BE2C (cell line): ENCODE measurements at regions not wholly inside any gene's neighbourhood (a gene's known extent, or its start where the extent isn't known, plus 50 kb on each side); places are given as distances from the start of the nearest gene placed in this dataset.

Experiments used
- DNase-seq: peaks from one replicate; pipeline ENCODE4 v3.0.0-alpha.2; 2020
- H3K27me3 ChIP-seq: fragments of 250-450 bp; sonication (Bioruptor Pico); 2 replicates; pipeline ENCODE4 v1.5.1; 2020; ENCODE audit warnings: mild to moderate bottlenecking
- H3K36me3 ChIP-seq: fragments of 250-450 bp; sonication (Bioruptor Pico); 2 replicates; pipeline ENCODE4 v1.5.1; 2020; ENCODE audit warnings: mild to moderate bottlenecking
- H3K4me1 ChIP-seq: fragments of 250-450 bp; sonication (Bioruptor Pico); 2 replicates; pipeline ENCODE4 v1.5.1; 2020
- H3K4me3 ChIP-seq: 2 replicates; pipeline ENCODE4 v1.5.1; 2011; ENCODE audit warnings: low read depth, low read length
- H3K9me3 ChIP-seq: fragments of 250-450 bp; sonication (Bioruptor Pico); 2 replicates; pipeline ENCODE4 v1.5.1; 2020
- CTCF ChIP-seq: IDR thresholded peaks from 2 replicates; pipeline ENCODE4 v1.5.1; 2012; ENCODE audit warnings: mild to moderate bottlenecking, low read depth, low read length

- no peak for TF ChIP-seq CTCF
- Histone ChIP-seq H3K4me3 (no peak overlapping the region), H3K9me3 (no peaks in the 10 kb centered on the region), H3K36me3 (no peaks in the 10 kb centered on the region), H3K27me3 (no peaks in the 10 kb centered on the region), H3K4me1 (no peaks in the 10 kb centered on the region)
- DNase-seq = no peak
These were observed 746.7 kb upstream of the TBX3 start for GRCh38 chr12:115430636-115431035.

- Histone ChIP-seq H3K4me1 (no peaks in the 10 kb centered on the region), H3K4me3 (no peak overlapping the region), H3K27me3 (no peaks in the 10 kb centered on the region), H3K9me3 (no peaks in the 10 kb centered on the region), H3K36me3 (no peaks in the 10 kb centered on the region)
- no peak for TF ChIP-seq CTCF
- DNase-seq = no peak
These were observed 742.8 kb upstream of the TBX3 start for GRCh38 chr12:115426732-115427131.

GRCh38 chr12:115424003-115424402 is 740.0 kb upstream of the TBX3 start:
- TF ChIP-seq CTCF = no peak
- Histone ChIP-seq H3K4me3 (no peak overlapping the region), H3K9me3 (no peaks in the 10 kb centered on the region), H3K36me3 (no peaks in the 10 kb centered on the region), H3K27me3 (no peaks in the 10 kb centered on the region), H3K4me1 (no peaks in the 10 kb centered on the region)
- no peak for DNase-seq

GRCh38 chr12:115423546-115423987 is 739.6 kb upstream of the TBX3 start:
- no peaks in the 10 kb centered on the region for H3K9me3 ChIP-seq
- DNase-seq = no peak
- H3K36me3 ChIP-seq = no peaks in the 10 kb centered on the region
- H3K4me1 ChIP-seq = no peaks in the 10 kb centered on the region
- no peaks in the 10 kb centered on the region for H3K27me3 ChIP-seq
- H3K4me3 ChIP-seq = no peak overlapping the region
- no peak for TF ChIP-seq CTCF

- H3K9me3 ChIP-seq = no peaks in the 10 kb centered on the region
- no peaks in the 10 kb centered on the region for H3K36me3 ChIP-seq
- H3K4me3 ChIP-seq = no peak overlapping the region
- no peaks in the 10 kb centered on the region for H3K27me3 ChIP-seq
- DNase-seq = no peak
- TF ChIP-seq CTCF = no peak
- H3K4me1 ChIP-seq = no peaks in the 10 kb centered on the region
These were observed 739.0 kb upstream of the TBX3 start for GRCh38 chr12:115422845-115423545.

GRCh38 chr12:115421796-115422709 is 738.1 kb upstream of the TBX3 start:
- H3K4me3 ChIP-seq = no peak overlapping the region
- H3K27me3 ChIP-seq = no peaks in the 10 kb centered on the region
- no peaks in the 10 kb centered on the region for H3K36me3 ChIP-seq
- DNase-seq = no peak
- H3K4me1 ChIP-seq = no peaks in the 10 kb centered on the region
- no peaks in the 10 kb centered on the region for H3K9me3 ChIP-seq
- TF ChIP-seq CTCF = no peak
